ENCODE measurements at regions not wholly inside any gene's neighbourhood (a gene's known extent, or its start where the extent isn't known, plus 50 kb on each side); places are given as distances from the start of the nearest gene placed in this dataset.

DNA sequence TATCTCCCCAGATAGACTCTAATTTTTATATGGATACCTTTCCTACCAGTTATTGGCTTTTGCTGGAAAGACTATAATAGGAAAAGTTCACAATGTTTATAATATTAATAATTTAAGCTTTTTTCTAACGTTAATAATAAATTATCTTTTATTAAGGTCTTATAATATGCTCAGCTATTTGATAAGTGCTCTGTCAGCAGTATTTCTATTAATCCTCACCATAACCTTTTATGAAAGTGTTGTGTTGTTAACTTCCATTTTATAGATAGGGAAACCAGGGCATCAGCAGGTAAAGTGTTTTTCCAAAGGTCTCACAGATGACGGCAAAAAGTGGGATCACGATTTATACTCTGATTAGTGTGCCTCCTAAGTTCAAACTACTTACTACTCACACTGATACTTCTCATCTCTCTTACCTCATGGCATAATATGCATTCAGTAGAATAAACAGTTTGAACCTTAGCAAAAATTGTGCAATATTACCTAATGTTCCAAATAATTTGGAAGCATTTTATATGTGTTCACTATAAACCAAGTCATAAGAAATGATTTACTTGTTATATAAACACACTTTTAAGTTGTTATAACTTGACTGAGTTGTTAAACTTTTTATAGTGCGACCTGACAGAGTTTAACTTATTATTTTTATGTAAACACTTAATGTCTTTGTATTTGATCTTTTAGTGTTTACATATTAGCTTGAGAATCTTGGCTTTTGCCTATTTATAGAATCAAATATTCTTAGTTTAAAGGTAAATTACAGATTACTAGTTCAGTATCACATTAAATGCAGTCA is 274.9 kb upstream of the DCBLD2 start:
- DNase-seq, result no peak

DNA sequence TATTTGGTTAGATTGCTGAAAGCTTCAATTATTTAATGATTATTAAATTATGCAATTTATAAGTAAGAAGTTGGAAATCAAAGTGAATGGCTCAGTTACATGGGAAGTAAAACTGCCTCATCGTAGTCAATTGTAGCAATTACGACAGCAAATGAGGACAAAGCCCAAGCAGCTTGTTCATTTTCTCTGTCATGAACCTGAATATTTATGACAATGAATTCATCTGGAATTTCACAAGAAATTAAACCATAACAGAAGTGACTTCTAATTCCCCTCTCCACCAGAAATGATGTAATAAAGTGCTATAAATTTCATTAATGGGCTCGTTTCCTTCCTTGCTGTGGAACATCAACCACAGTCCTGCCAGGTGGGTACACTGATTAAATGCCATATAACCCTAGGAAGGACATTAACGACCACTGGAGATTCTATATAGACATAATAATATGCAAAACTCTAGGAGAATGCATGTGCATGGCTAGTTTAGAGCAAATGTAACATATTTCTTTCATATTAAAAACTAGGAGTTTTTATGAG is 273.8 kb upstream of the DCBLD2 start:
- DNase-seq, result no peak

DNA sequence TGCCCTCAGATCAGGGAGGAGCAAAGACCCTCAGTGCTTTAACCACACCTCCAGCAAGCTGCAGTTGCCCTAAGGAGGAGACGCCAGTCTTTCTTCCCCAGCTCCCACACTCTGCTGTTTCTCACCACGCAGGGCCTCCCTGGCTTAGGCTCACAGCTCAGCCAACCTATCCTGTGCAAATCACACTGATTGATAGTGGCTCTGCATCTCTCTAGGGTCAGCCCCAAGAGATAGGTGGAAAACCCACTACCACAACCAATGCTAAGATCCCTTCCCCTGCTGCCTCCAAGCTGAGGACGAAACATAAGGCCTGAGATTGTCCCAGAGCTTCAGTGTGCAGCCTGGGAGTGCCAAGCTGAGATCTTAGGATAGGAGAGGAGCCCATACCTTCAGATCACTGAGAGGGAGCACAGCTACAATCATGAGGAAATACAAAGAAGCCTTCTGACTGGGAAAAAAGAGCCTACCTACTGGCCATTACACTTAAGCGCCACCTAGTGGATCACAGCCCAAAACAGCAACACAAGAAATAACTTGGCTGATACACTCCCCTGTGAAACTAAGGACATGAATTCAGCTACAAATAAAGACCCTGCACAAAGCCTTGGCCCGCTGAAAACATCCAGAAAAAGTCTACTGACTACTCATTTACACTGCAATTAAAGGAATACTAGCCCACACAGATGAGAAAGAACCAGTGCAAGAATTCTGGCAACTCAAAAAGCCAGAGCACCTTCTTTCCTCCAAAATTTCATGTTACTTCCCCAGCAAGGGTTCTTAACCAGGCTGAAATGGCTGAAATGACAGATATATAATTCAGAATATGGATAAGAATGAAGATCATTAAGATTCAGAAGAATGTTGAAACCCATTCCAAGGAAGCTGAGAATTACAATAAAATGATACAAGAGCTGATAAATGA is 271.5 kb upstream of the DCBLD2 start:
- peak; percentile 43 to 77 for DNase-seq

DNA sequence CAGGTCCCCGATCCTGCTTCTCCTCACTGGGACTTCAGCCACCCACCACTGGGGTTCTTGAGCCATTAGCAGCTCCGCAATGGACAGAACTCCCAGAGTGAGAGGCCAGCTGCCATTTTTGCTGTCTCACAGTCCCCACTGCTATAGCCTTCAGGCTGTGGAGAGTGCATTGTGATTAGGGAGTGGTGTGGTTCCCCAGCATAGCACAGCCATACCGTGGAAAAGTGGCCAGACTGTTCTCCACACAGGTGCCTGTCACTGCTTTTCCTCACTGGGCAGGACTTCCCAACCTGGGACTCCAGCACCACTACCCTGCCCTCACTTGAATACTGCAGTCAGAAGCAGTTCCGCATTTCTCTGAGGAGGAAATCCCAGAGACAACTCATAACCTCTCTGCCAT is 270.3 kb upstream of the DCBLD2 start:
- DNase-seq, result no peak

DNA sequence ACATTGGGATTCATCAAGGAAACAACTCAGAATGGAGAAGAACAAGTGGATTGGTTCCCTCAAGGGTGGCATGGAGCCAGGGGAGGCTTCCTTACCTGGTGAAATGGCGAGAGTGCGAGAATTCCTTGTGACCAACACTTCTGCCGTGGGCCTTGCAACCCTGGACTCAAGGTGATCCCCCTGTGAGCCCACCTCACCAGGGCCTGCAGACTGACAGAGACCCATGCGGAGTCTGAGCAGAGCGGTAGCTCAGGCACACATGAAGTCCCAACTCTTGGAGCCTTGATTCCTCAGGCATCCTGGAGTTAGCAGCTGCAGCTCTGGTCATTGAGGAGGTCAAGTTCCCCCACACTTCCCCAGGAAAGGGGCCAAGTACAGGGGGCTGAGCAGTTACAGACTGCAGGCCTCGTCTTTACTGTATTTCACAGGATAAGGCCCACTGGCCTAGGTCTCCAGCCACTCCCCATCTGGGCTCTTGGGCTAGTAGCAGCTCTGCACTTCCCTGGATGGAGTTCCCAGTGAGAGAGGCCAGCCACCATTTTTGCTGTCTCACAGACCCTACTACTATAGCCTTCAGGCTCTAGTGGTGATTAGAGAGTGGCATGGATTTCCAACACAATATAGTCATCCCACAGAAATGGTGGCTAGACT is 269.5 kb upstream of the DCBLD2 start:
- no peak for DNase-seq

DNA sequence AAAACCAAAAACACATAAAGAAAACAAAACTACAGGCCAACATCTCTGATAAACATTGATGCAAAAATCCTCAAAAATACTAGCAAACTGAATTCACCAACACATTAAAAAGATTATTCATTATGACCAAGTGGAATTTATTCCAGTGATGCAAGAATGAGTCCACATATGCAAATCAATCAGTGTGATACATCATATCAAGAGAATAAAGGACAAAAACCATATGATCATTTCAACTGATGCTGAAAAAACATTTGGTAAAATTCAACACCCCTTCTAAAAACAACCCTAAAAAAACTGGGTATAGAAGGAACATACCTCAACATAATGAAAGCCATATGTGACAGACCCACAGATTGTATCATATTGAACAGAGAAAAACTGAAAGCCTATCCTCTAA is 265.6 kb upstream of the DCBLD2 start:
- no peak for DNase-seq

DNA sequence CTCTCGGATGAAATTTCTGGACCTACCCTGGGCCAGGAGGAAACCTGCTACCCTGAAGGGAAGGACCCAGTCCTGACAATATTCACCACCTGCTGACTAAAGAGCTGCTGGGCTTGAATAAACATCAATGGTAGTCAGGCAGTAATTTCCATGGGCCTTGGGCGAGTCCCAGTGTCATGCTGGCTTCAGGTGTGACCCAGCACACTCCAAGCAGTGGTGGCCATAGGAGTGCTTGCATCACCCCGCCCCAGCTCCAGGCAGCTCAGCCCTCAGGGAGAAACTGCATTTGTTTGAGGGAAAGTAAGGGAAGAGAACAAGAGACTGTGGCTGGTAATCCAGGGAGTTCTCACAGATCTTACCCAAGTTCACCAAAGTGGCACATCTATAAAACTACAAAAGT is 261.8 kb upstream of the DCBLD2 start:
- no peak for DNase-seq

DNA sequence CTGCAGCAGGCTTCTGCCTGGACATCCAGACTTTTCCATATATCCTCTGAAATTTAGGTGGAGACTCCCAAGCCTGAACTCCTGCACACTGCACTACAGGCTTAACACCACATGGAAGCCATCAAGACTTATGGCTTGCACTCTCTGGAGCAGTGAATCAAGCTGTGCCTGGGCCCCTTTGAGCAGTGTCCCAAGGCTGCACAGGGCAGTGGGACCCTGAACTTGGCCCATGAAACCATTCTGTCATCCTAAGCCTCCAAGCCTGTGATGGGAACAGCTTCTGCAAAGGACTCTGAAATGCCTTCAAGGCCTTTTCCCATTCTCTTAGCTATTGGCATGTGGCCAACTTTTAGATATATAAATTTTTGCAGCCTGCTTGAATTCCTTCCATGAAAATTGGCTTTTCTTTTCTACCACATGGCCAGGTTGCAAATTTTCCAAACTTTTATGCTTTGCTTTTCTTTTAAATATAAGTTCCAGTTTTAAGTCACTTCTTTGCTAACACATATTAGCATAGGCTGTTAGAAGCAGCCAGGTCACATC is 257.8 kb upstream of the DCBLD2 start:
- no peak for DNase-seq

DNA sequence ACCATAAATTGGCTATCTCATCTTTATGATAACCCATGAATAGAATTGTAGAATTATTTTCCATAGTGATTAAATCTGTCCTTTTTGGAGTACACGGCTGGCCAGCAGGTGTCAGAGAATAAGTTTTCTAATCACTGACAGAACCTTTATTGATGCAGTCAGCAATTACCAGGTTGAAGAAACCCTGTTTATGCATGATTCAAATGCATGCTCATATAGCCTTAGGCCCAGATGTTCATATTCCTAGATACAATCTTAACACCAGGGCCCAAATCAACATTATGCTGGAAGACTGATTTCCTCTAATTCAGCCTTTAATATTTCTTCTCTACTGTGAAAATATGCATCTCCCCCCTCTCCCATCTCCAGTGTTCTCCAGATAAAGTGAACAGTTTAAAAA is 243.5 kb upstream of the DCBLD2 start:
- DNase-seq, result no peak

DNA sequence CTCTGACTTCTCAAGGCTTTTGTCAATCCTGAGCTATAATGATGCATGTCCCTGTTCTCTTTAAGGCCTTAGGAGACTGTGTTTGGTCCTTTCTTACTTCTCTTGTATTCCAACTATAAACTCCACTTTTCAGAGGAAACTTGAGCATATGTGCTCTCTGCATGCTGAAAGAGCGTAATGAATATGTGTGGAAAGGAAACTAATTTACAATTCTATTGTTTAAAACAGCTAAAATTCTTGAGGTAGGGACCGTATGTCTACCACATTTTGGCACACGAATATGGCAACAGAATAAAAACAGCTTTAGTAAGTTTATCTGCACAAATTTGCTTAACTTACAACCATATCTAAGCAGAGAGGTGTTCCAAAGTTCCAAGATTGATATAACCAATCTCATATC is 242.0 kb upstream of the DCBLD2 start:
- DNase-seq, result no peak

DNA sequence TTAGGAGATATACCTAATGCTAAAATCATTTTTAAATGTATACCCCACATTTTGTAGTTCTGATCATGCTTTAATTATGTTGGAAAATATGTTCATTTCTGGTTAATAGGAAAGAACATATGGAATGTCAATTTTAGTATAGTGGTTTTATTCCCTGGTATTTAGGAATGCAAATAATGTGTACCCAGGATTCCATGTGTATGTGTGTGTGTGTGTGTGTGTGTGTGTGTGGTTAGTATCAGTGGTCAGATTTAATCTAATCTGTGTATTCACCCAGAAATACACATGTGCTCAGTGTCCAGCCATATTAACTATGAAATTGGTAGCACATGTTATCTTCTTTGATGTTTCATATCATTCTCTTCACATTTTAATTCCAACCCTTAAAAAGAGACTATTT is 233.5 kb upstream of the DCBLD2 start:
- no peak for DNase-seq

DNA sequence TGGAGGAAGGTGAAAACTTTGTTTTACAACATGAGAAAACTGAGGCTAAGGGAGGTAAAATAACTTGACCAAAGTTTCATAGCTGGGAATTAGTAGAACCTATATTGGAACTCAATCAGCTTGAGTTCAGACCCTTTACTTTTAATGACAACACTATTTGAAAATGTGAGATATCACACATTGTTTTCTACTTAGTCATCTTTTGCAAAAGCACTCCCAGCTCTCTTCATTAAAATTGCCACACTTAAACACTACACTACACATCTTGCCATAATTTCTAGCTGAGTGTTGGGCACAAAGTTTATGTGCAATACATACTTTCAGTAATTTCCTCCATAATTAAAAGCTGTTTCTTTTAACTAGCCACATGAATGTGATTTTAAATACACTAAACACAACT is 230.4 kb upstream of the DCBLD2 start:
- DNase-seq, result no peak

DNA sequence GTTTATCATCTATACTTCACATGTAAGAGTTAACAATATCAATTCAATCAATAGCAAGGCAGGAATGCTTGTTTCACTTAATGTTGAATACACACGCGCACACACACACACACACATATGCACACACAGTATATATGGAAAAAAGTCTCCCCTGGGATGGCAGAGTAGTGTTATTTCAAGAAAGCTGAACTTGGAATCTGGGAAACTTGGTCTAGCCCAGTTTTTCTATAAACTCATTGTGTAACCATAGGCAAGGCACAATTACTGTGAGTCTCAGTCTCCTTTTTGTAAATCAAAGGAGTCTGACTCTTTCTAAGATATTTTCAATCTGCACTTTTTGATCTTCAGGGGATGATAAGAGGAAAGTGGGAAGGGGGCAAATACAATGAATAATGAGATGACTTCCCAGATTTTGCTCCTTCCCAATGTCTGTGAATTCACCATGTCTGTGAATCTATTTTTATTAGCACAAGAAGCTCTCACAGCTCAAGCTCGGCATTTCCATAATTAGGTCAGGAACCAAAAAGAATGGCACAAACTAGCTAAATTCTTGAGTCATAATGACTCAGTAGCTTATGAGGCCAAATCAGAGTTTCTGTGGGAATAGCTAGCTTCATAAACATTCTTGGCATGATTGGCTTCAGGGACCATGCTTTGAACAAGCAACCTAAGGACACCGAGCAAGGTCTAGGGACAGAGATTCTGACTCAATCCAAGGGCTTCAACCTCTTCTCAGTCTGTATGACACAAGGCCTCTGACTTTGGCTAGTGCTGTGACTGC is 227.4 kb upstream of the DCBLD2 start:
- no peak for DNase-seq

DNA sequence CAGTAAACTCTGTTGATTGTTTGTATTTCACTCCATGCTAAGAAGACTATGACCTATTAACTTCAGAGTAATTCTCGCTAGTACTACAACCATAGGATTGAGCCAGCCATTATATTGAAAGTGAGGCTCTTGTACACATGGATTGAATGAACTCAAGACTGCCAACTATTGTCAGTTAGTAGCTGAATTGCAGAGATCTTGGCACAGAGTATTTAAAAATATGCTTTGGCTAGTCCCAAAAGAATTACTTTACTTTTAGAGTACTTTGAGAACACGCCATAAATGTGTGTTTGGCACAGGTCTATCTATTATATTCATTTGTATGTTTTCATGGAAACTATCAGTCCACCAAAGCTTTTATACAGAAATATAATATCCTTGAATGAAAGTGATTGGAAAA is 226.7 kb upstream of the DCBLD2 start:
- DNase-seq, result no peak

DNA sequence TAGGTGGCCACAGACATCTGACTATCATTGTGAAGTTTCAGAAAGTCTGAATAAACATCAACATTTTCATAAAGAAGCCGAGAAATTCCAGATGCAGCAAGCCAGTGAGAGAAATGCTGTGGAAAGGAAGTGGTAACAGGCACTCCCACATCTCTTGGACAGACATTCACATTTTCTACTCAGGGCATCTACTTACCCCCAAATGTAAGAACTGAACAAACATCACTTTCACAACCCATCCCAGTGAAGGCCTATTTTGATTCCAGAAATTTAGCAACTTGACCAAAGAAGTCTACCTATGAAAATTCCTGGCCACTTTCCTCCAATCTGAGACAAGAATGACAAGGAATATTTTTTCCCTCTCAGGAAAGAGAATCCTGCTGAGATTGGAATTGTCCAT is 224.8 kb upstream of the DCBLD2 start:
- DNase-seq, result no peak

DNA sequence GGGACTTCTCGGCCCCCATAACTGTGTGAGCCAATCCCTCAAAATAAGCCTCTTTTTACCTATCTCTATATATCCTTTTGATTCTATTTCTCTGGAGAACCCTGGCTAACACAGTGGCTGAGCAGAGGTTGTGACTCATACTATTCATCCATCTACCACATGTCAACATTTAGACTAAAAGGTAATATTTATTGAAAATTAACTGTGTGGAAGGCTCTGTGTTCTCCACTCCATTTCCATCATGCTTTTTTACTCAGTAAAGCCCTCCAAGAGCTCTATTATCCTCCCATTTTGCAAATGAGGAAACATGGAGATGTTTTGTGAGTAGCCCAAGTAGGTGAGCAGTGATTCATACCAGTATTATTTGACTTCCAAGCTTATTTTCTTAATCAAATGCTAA is 217.9 kb upstream of the DCBLD2 start:
- no peak for DNase-seq

DNA sequence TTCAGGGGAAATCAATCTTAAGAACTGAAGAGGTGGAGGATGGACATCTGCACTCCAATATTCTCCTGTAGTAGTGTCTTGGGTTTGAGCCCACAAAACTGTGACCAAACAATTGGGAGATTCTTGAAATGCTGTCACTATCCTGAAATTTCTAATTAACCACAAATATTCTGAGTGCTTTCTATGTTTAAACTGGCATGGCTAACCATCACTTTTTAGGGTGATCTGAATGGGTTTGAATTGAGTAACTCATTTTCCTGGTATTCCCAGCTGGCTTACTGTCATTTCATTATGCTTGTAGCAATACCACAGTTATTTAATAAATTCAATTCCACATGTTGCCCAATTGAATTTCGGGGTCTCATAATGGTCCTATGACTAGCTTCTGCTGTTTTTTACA is 216.9 kb upstream of the DCBLD2 start:
- no peak for DNase-seq

DNA sequence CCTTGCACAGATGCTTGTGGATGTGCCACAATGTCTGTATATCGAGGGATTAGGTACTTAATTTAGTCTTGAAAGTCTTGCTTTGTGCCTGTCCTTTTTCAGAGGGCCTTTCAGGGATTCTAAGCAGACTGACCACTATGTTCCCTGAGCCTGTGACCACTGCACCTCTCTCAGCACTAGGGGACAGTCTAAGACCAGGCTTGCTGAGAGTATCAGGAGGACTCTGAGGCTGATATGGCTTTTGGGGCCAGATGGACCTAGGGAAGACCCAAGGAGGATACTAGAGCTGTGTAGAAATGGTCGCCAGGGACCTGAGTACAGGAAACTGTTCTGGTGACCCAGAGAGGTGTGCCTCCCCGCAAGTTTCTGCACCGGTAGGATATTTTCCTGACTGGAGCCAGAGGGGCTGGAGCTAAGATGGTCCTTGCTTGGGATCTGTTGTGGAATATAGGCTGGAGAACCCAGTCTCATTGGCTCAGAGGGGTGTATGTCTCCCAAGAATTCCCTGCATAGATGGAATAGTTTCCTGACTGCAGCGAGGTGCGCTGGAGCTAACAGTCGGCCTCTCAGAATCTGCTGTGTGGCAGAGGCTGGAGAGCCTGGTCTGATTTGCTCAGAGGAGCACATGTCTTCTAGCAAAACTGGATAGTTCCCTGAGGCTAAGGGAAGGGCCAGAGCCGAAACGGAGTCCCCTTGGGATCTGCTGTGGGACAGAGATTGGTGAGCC is 213.2 kb upstream of the DCBLD2 start:
- peak in 1 of 2 experiments; percentile 44 for DNase-seq

DNA sequence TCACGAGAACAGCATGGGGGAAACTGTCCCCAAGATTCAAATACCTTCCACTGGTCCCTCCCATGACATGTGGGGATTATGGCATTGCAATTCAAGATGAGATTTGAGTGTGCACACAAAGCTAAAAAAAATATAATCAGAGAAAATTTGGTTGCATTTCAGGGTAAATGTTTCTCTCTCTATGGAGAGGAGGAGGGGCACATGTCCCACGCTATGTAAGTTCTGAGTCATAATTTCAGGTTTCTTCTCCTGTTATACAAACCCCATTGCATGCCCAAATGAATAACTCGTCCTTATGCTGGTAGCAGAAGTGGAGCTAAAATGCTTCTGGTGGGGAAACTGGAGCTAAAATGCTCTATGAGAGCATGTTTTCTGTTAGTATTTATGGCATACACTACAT is 209.7 kb upstream of the DCBLD2 start:
- DNase-seq, result no peak

DNA sequence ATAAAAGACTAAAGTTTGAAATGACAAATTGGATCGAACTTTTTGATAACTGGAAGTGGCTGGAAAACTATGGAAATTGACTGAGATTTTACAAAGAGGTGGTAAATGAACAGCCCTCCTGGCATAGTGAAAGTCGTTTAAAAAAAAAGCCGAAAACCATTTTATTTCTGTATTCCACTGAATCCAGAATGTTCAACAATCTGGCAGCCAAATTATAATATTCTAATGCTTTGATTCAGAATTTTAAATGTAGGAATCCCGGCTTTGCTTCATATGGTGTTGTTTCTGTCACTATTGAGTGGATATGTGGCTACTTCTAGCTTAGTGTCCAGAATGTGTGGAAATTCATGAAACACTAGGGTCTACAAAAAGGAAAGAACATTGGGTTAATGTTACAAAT is 208.9 kb upstream of the DCBLD2 start:
- no peak for DNase-seq

DNA sequence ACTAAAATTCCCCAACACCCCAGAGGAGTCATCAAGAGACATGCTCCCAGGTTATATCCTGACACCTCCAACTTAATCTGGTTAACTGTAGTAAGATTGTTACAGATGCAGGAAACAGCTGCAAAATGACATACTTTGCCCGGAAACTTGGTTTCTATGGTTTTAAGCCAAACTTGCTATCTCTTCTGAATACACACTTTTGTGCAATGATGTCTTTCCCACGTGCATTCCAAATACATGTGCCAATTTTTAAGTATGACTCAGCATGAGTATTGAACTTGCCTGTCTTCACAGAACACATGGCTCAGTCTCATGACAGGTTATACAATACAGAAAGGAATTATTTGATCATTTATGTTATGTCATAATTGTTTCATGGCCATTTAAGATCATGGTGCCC is 207.0 kb upstream of the DCBLD2 start:
- DNase-seq, result no peak

DNA sequence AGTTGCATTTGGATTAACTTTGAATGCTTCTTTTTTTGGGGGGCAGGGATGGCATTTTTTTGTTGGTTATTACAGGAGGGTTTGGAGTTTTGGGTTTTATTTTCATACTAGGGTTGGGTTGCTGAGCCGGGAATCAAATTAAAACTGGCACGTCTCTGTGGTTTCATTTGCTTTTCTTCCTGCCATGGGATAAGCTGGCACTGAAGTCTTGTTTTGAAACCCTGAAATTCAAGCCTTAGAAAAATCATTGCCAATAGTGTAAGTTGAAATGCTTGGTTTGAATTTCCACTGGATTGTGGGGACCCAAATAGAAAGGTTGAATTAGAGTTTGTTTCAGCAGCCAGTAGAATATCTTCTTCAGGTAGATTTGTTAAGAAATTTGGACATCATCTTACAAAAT is 193.1 kb upstream of the DCBLD2 start:
- DNase-seq, result no peak
